ENCODE measurements at regions not wholly inside any gene's neighbourhood (a gene's known extent, or its start where the extent isn't known, plus 50 kb on each side); places are given as distances from the start of the nearest gene placed in this dataset.

GRCh38 chr2:147385600-147385999, 459.2 kb upstream of the ACVR2A start:
- no peak for TF ChIP-seq POLR2A (IDR thresholded peaks at IDR 0.05)
- TF ChIP-seq CTCF (IDR thresholded peaks at IDR 0.05) = no peak
- 62 to 68% methylated on average over 1 of the region's 1 CpG for WGBS, 2 donors
- no peaks in the 10 kb centered on the region for H3K4me1 ChIP-seq
- no peaks in the 10 kb centered on the region for H3K27me3 ChIP-seq
- H3K9me3 ChIP-seq = no peaks in the 10 kb centered on the region
- DNase-seq = no peak
- no peaks in the 10 kb centered on the region for H3K36me3 ChIP-seq (ENCODE audit: low read depth, missing control alignments)
- intact Hi-C loops (cut with DNase I; ENCODE audit: low total_unique reads) = no loop called here
- no peak overlapping the region for H3K4me3 ChIP-seq
- H3K27ac ChIP-seq = no peak overlapping the region

GRCh38 chr2:147384659-147385058, 460.2 kb upstream of the ACVR2A start:
- WGBS, 2 donors = 86 to 95% methylated on average over 2 of the region's 2 CpGs
- intact Hi-C loops (cut with DNase I; ENCODE audit: low total_unique reads) = no loop called here

GRCh38 chr2:147382322-147382948, 462.4 kb upstream of the ACVR2A start:
- Histone ChIP-seq H3K9me3 (no peaks in the 10 kb centered on the region), H3K36me3 (ENCODE audit: low read depth, missing control alignments) (no peaks in the 10 kb centered on the region), H3K27ac (no peak overlapping the region), H3K4me3 (no peak overlapping the region), H3K4me1 (no peaks in the 10 kb centered on the region), H3K27me3 (no peaks in the 10 kb centered on the region)
- 85% methylated on average over 3 of the region's 3 CpGs; no CpG with 5 or more reads in 1 of the 2 donors for WGBS, 2 donors
- no peak for DNase-seq
- TF ChIP-seq POLR2A (IDR thresholded peaks at IDR 0.05) = no peak
- no peak for TF ChIP-seq CTCF (IDR thresholded peaks at IDR 0.05)
- intact Hi-C loops (cut with DNase I; ENCODE audit: low total_unique reads) = no loop called here

More at GRCh38 chr2:147384659-147385058, 460.2 kb upstream of the ACVR2A start:
- Histone ChIP-seq H3K27ac (no peak overlapping the region), H3K36me3 (ENCODE audit: low read depth, missing control alignments) (no peaks in the 10 kb centered on the region), H3K4me3 (no peak overlapping the region), H3K4me1 (no peaks in the 10 kb centered on the region), H3K9me3 (no peaks in the 10 kb centered on the region), H3K27me3 (no peaks in the 10 kb centered on the region)
- no peak for TF ChIP-seq CTCF (IDR thresholded peaks at IDR 0.05)
- TF ChIP-seq POLR2A (IDR thresholded peaks at IDR 0.05) = no peak
- no peak for DNase-seq

GRCh38 chr2:147378403-147378802, 466.4 kb upstream of the ACVR2A start:
- no peaks in the 10 kb centered on the region for H3K4me1 ChIP-seq
- TF ChIP-seq CTCF (IDR thresholded peaks at IDR 0.05) (no peak), POLR2A (IDR thresholded peaks at IDR 0.05) (no peak)
- intact Hi-C loops (cut with DNase I; ENCODE audit: low total_unique reads) = no loop called here
- no peak overlapping the region for H3K27ac ChIP-seq
- H3K9me3 ChIP-seq = no peaks in the 10 kb centered on the region
- no peak overlapping the region for H3K4me3 ChIP-seq
- DNase-seq = no peak
- H3K27me3 ChIP-seq = no peaks in the 10 kb centered on the region
- H3K36me3 ChIP-seq (ENCODE audit: low read depth, missing control alignments) = no peaks in the 10 kb centered on the region
- WGBS, 2 donors = 88 to 92% methylated on average over 1 of the region's 1 CpG

- no peak for DNase-seq
- H3K9me3 ChIP-seq = no peaks in the 10 kb centered on the region
- intact Hi-C loops (cut with DNase I; ENCODE audit: low total_unique reads) = no loop called here
- H3K4me3 ChIP-seq = no peak overlapping the region
- WGBS, 2 donors = 59 to 74% methylated on average over 1 of the region's 1 CpG
- TF ChIP-seq CTCF (IDR thresholded peaks at IDR 0.05) (no peak), POLR2A (IDR thresholded peaks at IDR 0.05) (no peak)
- no peaks in the 10 kb centered on the region for H3K36me3 ChIP-seq (ENCODE audit: low read depth, missing control alignments)
- H3K4me1 ChIP-seq = no peaks in the 10 kb centered on the region
- no peaks in the 10 kb centered on the region for H3K27me3 ChIP-seq
- H3K27ac ChIP-seq = no peak overlapping the region
Measured at GRCh38 chr2:147375073-147375472, 469.8 kb upstream of the ACVR2A start.

Measured in testis (tissue), 2 donors.